ENCODE measurements at regions not wholly inside any gene's neighbourhood (a gene's known extent, or its start where the extent isn't known, plus 50 kb on each side); places are given as distances from the start of the nearest gene placed in this dataset.

GRCh38 chr5:175275097-175275496, 168.9 kb downstream of the DRD1 start:
- no peak for TF ChIP-seq CTCF (IDR thresholded peaks at IDR 0.05; ENCODE audit: low read depth, low read length)
- no peak for TF ChIP-seq POLR2A (IDR thresholded peaks at IDR 0.05; ENCODE audit: extremely low read depth, insufficient read length)
- no peak for TF ChIP-seq MAX (IDR thresholded peaks at IDR 0.05; ENCODE audit: low read depth, low read length)

All from NB4 (cell line).